ENCODE measurements at regions not wholly inside any gene's neighbourhood (a gene's known extent, or its start where the extent isn't known, plus 50 kb on each side); places are given as distances from the start of the nearest gene placed in this dataset.

DNA sequence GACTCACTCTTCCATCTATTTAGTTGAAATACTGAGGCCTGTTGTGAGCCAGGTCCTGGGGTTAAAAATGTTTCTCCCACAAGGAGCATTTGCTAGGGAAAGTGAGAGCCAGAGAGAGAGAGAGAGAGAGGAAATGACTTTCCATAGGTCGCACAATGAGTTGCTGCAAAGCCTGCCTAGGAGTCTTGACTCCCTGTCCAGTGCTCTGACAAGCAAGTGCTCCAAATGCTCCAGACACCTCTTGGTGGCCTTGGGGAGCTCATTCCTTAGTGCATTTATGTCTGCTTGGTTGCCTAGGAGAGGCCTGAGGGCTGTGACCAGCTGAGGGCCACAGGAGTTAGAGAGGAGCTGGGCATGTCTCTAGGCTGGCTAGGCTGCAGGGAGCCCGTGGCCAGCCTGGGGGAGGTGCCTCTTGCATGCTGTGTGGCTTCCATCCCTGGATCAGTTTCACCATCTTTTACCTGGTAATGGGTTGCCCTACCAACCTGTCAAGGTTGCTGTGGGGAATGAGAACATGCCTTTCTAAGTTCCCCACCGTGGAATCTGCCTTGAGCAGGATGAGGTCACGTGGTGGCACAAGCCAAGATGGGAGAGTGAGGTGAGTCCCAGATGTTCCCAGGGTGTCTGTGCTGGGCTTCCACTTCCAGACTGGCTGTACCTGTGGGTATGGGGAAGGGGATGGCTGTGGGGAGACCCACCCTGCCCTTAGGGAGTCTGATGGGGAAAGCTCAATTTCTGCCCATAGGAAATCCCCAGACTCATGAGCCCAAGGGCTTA lies 105.0 kb downstream of the VEGFA start:
- H3K9ac ChIP-seq (ENCODE audit: low read depth in 1 of 2, low read length in 2 of 2), result no peak overlapping the region
- peaks cover 8 to 10% of the 10 kb centered on the region in 2 donors for H3K4me1 ChIP-seq (ENCODE audit: control insufficient read depth in 1 of 2, insufficient read depth in 2 of 2, low read length in 2 of 2)
- H3K27ac ChIP-seq (ENCODE audit: low read depth, low read length), result no peak overlapping the region
- no peaks in the 10 kb centered on the region for H3K27me3 ChIP-seq (ENCODE audit: control insufficient read depth in 1 of 2, insufficient read depth in 2 of 2, low read length in 2 of 2)
- H3K36me3 ChIP-seq (ENCODE audit: control insufficient read depth in 1 of 2, insufficient read depth in 2 of 2, low read length in 2 of 2), result no peaks in the 10 kb centered on the region
- H3K4me3 ChIP-seq (ENCODE audit: low read depth in 1 of 2, low read length in 2 of 2), result no peak overlapping the region
- H3K9me3 ChIP-seq (ENCODE audit: control insufficient read depth in 1 of 2, low read length in 2 of 2), result no peaks in the 10 kb centered on the region

DNA sequence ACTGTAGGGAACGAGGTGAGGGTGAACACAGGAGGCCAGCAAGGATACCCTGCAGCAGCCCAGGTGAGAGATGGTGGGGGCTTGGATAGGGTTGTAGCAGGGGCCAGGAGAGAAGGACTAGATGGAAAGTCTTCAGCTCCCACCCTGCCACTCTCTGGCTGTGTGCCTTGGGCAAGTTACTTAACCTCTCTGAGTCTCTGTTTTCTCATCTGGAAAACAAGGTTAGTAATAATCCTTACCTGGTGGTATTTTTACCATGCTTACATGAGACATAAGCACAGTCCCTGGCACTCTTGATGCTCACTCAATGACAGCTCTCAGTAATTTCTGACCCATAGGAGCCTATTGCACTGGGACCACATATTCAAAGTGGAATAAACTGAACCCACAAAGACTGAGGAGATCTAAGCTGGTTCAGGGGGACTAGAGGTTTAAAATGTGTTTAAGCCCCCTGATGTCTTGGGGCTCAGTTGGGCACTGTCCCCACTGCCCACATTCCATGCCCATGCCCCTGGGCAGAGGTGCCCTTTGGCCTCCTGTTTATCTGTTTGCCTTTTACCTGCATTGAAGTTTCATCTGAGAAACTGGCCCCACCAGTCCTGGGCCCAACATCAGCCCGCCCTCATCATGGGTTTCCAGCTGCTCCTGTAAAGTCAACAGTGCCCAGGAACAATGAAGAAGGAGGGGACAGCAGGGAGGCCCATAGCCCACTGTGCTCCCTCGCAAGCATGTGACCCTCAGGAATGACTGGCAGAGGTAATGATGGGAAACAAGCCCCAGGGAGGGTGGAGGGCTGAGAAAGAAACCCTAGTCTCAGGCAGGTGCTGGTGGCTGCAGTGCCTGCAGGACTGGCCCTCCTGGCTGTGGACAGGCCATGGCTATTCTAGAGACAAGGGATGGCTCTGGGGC lies 104.0 kb downstream of the VEGFA start:
- Histone ChIP-seq H3K4me3 (ENCODE audit: low read depth in 1 of 2, low read length in 2 of 2) (no peak overlapping the region), H3K9me3 (ENCODE audit: control insufficient read depth in 1 of 2, low read length in 2 of 2) (no peaks in the 10 kb centered on the region), H3K27ac (ENCODE audit: low read depth, low read length) (no peak overlapping the region), H3K9ac (ENCODE audit: low read depth in 1 of 2, low read length in 2 of 2) (no peak overlapping the region), H3K36me3 (ENCODE audit: control insufficient read depth in 1 of 2, insufficient read depth in 2 of 2, low read length in 2 of 2) (no peaks in the 10 kb centered on the region), H3K4me1 (ENCODE audit: control insufficient read depth in 1 of 2, insufficient read depth in 2 of 2, low read length in 2 of 2) (peaks cover 8 to 10% of the 10 kb centered on the region in 2 donors), H3K27me3 (ENCODE audit: control insufficient read depth in 1 of 2, insufficient read depth in 2 of 2, low read length in 2 of 2) (no peaks in the 10 kb centered on the region)

DNA sequence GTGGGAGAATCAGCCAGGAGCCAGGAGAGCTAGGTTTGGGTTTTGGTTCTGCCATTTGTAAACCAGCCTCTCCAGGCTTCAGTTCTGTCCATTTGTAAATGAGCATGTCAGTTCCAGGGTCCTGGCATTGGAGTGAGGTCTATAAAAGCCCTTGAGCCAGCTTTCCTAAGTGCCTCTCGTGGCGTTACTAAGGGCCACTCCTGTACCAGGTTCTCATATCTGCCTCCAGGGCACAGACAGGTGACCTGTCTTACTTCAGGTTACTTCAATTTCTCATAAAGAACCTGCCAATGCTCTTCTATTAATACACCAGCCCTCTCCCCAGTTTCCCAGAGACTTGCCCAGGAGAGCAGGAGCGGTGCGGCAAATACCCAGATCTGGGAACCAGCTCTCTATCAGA lies 101.9 kb downstream of the VEGFA start:
- no peak overlapping the region for H3K27ac ChIP-seq (ENCODE audit: low read depth, low read length)
- no peaks in the 10 kb centered on the region for H3K27me3 ChIP-seq (ENCODE audit: control insufficient read depth in 1 of 2, insufficient read depth in 2 of 2, low read length in 2 of 2)
- H3K9ac ChIP-seq (ENCODE audit: low read depth in 1 of 2, low read length in 2 of 2), result no peak overlapping the region
- no peak overlapping the region for H3K4me3 ChIP-seq (ENCODE audit: low read depth in 1 of 2, low read length in 2 of 2)
- H3K4me1 ChIP-seq (ENCODE audit: control insufficient read depth in 1 of 2, insufficient read depth in 2 of 2, low read length in 2 of 2), result peaks cover 8 to 10% of the 10 kb centered on the region in 2 donors
- H3K36me3 ChIP-seq (ENCODE audit: control insufficient read depth in 1 of 2, insufficient read depth in 2 of 2, low read length in 2 of 2), result no peaks in the 10 kb centered on the region
- H3K9me3 ChIP-seq (ENCODE audit: control insufficient read depth in 1 of 2, low read length in 2 of 2), result no peaks in the 10 kb centered on the region

DNA sequence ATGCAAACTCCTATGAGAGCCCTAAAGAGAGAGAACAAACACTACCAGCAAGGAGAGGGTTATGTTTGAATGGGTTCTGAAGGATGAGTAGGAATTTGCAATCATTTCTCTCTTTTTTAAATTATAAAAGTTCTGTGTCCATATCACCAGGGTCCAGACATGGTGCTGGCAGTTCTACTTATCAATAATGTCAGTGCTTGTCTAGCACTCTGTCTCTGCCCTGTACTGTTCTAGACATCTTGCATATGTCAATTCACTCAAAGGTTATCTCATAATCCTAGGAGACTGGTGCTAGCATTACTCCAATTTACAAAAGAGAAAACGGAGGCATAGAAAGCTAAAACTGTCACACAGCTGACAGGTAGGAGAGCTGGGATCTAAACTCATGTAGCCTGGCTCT lies 101.3 kb downstream of the VEGFA start:
- Histone ChIP-seq H3K4me3 (ENCODE audit: low read depth in 1 of 2, low read length in 2 of 2) (no peak overlapping the region), H3K9me3 (ENCODE audit: control insufficient read depth in 1 of 2, low read length in 2 of 2) (no peaks in the 10 kb centered on the region), H3K9ac (ENCODE audit: low read depth in 1 of 2, low read length in 2 of 2) (no peak overlapping the region), H3K36me3 (ENCODE audit: control insufficient read depth in 1 of 2, insufficient read depth in 2 of 2, low read length in 2 of 2) (no peaks in the 10 kb centered on the region), H3K4me1 (ENCODE audit: control insufficient read depth in 1 of 2, insufficient read depth in 2 of 2, low read length in 2 of 2) (peaks cover 8 to 10% of the 10 kb centered on the region in 2 donors), H3K27me3 (ENCODE audit: control insufficient read depth in 1 of 2, insufficient read depth in 2 of 2, low read length in 2 of 2) (no peaks in the 10 kb centered on the region), H3K27ac (ENCODE audit: low read depth, low read length) (no peak overlapping the region)

DNA sequence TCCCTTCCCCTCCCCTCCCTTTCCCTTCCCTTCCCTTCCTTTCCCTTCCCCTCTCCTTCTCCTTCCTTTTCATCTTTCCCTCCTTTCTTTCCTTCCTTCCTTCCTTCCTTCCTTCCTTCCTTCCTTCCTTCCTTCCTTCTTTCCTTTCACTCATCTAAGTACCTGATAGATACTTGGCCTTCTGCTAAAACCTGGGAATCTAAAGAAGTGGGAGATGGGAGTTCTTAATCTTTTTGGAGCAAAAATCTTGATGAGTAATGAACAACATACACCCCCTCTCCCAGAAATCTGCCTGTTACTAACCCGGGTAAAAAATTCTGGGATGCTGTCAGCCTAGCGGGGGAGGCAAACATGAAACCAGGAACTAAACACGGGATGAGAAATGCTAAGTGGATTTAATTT lies 100.7 kb downstream of the VEGFA start:
- Histone ChIP-seq H3K36me3 (ENCODE audit: control insufficient read depth in 1 of 2, insufficient read depth in 2 of 2, low read length in 2 of 2) (no peaks in the 10 kb centered on the region), H3K9me3 (ENCODE audit: control insufficient read depth in 1 of 2, low read length in 2 of 2) (no peaks in the 10 kb centered on the region), H3K27me3 (ENCODE audit: control insufficient read depth in 1 of 2, insufficient read depth in 2 of 2, low read length in 2 of 2) (no peaks in the 10 kb centered on the region), H3K4me3 (ENCODE audit: low read depth in 1 of 2, low read length in 2 of 2) (no peak overlapping the region), H3K9ac (ENCODE audit: low read depth in 1 of 2, low read length in 2 of 2) (no peak overlapping the region), H3K27ac (ENCODE audit: low read depth, low read length) (no peak overlapping the region), H3K4me1 (ENCODE audit: control insufficient read depth in 1 of 2, insufficient read depth in 2 of 2, low read length in 2 of 2) (peaks cover 8 to 10% of the 10 kb centered on the region in 2 donors)

DNA sequence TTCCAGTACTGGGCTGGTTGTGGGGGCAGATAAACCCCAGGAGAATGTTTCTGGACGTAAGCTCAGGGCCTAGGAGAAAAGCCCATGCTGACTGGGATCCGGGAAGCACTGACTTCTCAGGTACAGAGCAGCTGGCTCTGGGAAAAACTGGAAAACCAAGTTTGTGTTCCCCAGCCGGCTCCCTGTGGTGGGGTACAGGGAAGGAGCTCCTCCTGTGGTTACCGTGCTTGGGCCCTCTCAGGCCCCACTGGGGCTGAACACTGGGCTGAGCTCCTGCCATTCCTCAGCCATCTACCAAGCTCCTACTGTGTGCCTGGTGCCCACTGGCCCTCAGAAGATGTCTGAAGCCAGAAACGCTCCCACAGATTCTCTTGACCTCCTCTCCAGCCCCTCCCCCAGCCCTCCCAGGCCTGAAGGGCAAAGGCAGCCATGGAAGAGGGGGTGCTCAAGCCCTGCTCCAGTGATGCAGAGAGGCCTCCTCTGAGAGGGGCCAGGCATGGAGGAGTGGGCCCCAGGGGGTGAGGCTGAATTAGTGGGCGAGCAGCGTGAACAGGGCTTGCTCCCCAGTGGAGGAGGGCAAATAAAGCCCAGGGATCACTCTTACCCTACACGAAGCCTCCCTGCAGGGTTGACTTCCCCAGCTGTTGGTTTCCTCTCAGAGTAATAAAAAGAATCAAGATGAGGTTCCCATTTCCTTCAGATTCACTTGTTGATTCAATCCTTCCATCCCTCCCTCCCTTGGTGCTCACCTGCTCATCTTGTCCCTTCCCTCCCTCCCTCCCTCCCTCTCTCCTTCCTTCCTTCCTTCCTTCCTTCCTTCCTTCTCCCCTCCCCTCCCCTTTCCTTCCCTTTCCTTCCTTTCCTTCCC lies 100.0 kb downstream of the VEGFA start:
- no peak overlapping the region for H3K9ac ChIP-seq (ENCODE audit: low read depth in 1 of 2, low read length in 2 of 2)
- H3K9me3 ChIP-seq (ENCODE audit: control insufficient read depth in 1 of 2, low read length in 2 of 2), result no peaks in the 10 kb centered on the region
- no peaks in the 10 kb centered on the region for H3K36me3 ChIP-seq (ENCODE audit: control insufficient read depth in 1 of 2, insufficient read depth in 2 of 2, low read length in 2 of 2)
- H3K4me3 ChIP-seq (ENCODE audit: low read depth in 1 of 2, low read length in 2 of 2), result no peak overlapping the region
- peaks cover 8 to 10% of the 10 kb centered on the region in 2 donors for H3K4me1 ChIP-seq (ENCODE audit: control insufficient read depth in 1 of 2, insufficient read depth in 2 of 2, low read length in 2 of 2)
- no peaks in the 10 kb centered on the region for H3K27me3 ChIP-seq (ENCODE audit: control insufficient read depth in 1 of 2, insufficient read depth in 2 of 2, low read length in 2 of 2)
- no peak overlapping the region for H3K27ac ChIP-seq (ENCODE audit: low read depth, low read length)

DNA sequence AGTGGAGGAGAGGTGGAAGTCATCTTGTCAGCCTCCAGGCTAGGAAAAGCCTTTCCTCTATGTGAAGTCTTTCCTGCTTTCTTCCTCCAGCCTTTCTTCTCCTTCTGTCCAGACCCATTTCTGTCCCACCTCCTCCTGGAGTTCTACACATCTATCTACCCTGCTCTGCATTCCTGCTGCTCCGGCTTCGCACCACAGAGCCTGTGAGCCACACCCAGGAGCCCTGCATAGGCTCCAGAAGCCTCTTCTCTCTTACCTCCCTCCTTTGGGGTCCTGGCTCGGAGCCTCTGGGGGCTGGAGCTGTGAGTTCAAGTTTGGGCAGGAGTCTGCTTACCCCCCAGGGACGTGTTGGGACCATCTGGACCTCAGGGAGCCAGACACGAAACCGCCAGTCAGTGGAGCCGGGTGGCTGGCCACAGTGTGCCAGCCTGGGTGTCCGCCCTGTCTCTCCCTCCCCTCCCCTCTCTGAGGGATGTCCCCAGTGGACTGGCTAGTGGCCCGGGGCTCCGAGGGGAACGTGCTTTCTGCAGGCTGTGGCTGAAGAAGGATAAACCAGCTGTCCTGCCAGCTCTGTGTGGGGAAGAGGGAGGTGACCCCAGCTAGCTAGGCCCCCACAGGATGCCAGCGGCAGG lies 99.2 kb downstream of the VEGFA start:
- no peak overlapping the region for H3K27ac ChIP-seq (ENCODE audit: low read depth, low read length)
- H3K9ac ChIP-seq (ENCODE audit: low read depth in 1 of 2, low read length in 2 of 2), result no peak overlapping the region
- no peaks in the 10 kb centered on the region for H3K9me3 ChIP-seq (ENCODE audit: control insufficient read depth in 1 of 2, low read length in 2 of 2)
- H3K4me3 ChIP-seq (ENCODE audit: low read depth in 1 of 2, low read length in 2 of 2), result no peak overlapping the region
- H3K27me3 ChIP-seq (ENCODE audit: control insufficient read depth in 1 of 2, insufficient read depth in 2 of 2, low read length in 2 of 2), result no peaks in the 10 kb centered on the region
- H3K4me1 ChIP-seq (ENCODE audit: control insufficient read depth in 1 of 2, insufficient read depth in 2 of 2, low read length in 2 of 2), result peaks cover 2 to 4% of the 10 kb centered on the region in 2 donors
- H3K36me3 ChIP-seq (ENCODE audit: control insufficient read depth in 1 of 2, insufficient read depth in 2 of 2, low read length in 2 of 2), result no peaks in the 10 kb centered on the region

DNA sequence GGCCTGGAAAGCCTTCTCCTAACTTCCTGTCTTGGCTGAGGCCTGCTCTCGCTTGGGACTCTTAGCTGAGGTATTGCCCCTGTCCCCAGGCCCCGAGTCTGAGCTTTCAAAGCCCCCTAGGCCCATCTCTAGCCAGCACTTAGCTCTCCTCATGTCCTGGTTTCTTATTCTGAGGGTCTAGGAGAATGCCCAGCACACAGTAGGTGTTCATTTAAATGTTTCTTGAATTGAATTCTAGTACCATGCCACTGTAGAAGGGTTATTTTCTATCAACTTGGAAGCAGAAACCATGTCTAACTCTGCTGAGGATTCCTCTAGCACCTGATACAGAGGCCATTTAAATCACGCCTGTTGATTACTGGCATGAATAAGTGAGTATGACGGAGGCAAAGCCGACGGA lies 98.5 kb downstream of the VEGFA start:
- no peak overlapping the region for H3K4me3 ChIP-seq (ENCODE audit: low read depth in 1 of 2, low read length in 2 of 2)
- no peaks in the 10 kb centered on the region for H3K36me3 ChIP-seq (ENCODE audit: control insufficient read depth in 1 of 2, insufficient read depth in 2 of 2, low read length in 2 of 2)

DNA sequence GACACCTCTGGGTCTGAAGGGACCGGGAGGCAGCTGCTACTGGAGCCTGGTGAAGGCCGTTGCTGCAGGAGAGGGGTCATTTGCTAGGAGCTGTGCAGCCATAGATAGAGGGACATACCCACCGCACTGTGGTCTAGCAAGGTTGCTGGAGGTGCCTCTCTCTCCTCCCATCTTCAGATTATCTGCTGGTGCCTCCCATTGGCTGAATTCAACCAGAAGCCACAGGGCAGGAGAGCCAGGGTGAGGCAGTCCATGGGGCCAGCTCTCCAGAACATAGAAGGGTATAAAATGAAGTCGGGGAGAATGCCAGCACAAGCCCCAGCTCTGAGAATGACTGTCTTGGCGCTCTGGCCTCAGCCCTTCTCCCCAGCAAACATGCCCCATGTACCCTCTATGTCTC lies 98.0 kb downstream of the VEGFA start:
- Histone ChIP-seq H3K4me1 (ENCODE audit: control insufficient read depth in 1 of 2, insufficient read depth in 2 of 2, low read length in 2 of 2) (no peaks in the 10 kb centered on the region), H3K27me3 (ENCODE audit: control insufficient read depth in 1 of 2, insufficient read depth in 2 of 2, low read length in 2 of 2) (no peaks in the 10 kb centered on the region), H3K27ac (ENCODE audit: low read depth, low read length) (no peak overlapping the region), H3K4me3 (ENCODE audit: low read depth in 1 of 2, low read length in 2 of 2) (no peak overlapping the region), H3K9me3 (ENCODE audit: control insufficient read depth in 1 of 2, low read length in 2 of 2) (no peaks in the 10 kb centered on the region), H3K9ac (ENCODE audit: low read depth in 1 of 2, low read length in 2 of 2) (no peak overlapping the region), H3K36me3 (ENCODE audit: control insufficient read depth in 1 of 2, insufficient read depth in 2 of 2, low read length in 2 of 2) (no peaks in the 10 kb centered on the region)

More for the DNA sequence above, 98.5 kb downstream of the VEGFA start:
- Histone ChIP-seq H3K27me3 (ENCODE audit: control insufficient read depth in 1 of 2, insufficient read depth in 2 of 2, low read length in 2 of 2) (no peaks in the 10 kb centered on the region), H3K9me3 (ENCODE audit: control insufficient read depth in 1 of 2, low read length in 2 of 2) (no peaks in the 10 kb centered on the region), H3K27ac (ENCODE audit: low read depth, low read length) (no peak overlapping the region), H3K4me1 (ENCODE audit: control insufficient read depth in 1 of 2, insufficient read depth in 2 of 2, low read length in 2 of 2) (no peaks in the 10 kb centered on the region), H3K9ac (ENCODE audit: low read depth in 1 of 2, low read length in 2 of 2) (no peak overlapping the region)

All from duodenal mucosa (tissue), 2 donors.